Vagina (tissue), 2 donors: ENCODE measurements at regions not wholly inside any gene's neighbourhood (a gene's known extent, or its start where the extent isn't known, plus 50 kb on each side); places are given as distances from the start of the nearest gene placed in this dataset.

Experiments
- POLR2A ChIP-seq, 2 donors: fragments of 450-650 bp; IDR thresholded peaks; one replicate each; pipeline ENCODE4 v1.6.1; 2017; ENCODE audit warnings: antibody characterized with exemption in 2 of 2, mild to moderate bottlenecking in 2 of 2, moderate library complexity in 2 of 2
- TF ChIP-seq, protein P1 (sequence below), 3 experiments: fragments of 450-650 bp in 2 of 3; fragments of 200-600 bp in 1 of 3; sonication (generic) in 1 of 3; IDR thresholded peaks; one replicate each; pipeline ENCODE4 v1.5.1; 2017 to 2019; ENCODE audit warnings: antibody characterized with exemption in 3 of 3, mild to moderate bottlenecking in 2 of 3, moderate library complexity in 2 of 3

DNA sequence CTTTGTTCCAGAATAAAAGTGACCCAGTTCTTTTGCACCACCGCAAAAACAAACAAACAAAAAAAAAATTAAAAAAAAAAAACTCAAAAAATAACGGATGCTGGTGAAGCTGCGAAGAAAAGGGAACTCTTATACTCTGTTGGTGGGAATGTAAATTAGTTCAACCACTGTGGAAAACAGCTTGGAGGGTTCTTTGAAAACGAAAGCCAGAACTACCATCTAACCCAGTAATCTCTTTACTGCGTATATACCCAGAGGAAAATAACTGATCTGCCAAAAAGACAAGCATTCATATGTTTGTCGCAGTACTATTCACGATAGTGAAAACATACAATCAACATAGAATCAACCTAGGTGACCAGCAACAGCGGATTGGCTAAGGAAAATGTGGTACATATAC is 298.9 kb upstream of the CBLB start:
- TF ChIP-seq, protein P1, sequence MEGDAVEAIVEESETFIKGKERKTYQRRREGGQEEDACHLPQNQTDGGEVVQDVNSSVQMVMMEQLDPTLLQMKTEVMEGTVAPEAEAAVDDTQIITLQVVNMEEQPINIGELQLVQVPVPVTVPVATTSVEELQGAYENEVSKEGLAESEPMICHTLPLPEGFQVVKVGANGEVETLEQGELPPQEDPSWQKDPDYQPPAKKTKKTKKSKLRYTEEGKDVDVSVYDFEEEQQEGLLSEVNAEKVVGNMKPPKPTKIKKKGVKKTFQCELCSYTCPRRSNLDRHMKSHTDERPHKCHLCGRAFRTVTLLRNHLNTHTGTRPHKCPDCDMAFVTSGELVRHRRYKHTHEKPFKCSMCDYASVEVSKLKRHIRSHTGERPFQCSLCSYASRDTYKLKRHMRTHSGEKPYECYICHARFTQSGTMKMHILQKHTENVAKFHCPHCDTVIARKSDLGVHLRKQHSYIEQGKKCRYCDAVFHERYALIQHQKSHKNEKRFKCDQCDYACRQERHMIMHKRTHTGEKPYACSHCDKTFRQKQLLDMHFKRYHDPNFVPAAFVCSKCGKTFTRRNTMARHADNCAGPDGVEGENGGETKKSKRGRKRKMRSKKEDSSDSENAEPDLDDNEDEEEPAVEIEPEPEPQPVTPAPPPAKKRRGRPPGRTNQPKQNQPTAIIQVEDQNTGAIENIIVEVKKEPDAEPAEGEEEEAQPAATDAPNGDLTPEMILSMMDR (IDR thresholded peaks at IDR 0.05): no peak
- TF ChIP-seq POLR2A (IDR thresholded peaks at IDR 0.05): no peak
